Activated CD8-positive, alpha-beta memory T cell treated with anti-CD3 and anti-CD28 coated beads, Interleukin-2, amount 50 U/mL, for 24 hours (primary cell): ENCODE measurements at regions not wholly inside any gene's neighbourhood (a gene's known extent, or its start where the extent isn't known, plus 50 kb on each side); places are given as distances from the start of the nearest gene placed in this dataset.
"Not testable (repeated sequence)": the region's sequence is repeated elsewhere in the genome, so short reads cannot be mapped to it uniquely, and the experiment has no call there.

Experiments
- DNase-seq: peaks from one replicate; pipeline ENCODE4 v3.0.0-alpha.2; 2020; ENCODE audit errors: extremely low read depth

DNA sequence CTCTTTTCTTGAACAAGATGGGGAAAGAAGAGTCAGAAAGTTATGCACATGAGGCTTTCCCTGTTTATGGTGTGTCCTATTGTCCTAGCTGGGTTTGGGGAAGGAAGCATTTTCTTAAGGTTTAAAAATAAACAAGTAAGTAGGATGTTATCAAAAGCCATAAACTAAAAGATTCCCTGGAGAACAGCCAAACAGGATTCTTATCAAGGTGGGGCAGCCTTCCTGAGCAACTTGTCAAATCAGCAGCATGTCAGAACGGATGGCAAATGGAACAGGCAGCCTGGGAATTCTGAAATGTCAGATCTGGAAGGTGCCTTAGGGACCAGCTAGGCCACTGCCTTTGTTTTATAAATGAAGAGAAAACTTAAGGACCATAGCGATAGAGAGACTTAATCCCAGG, 152.2 kb upstream of the RGS6 start:
- DNase-seq, result no peak

- DNase-seq, result no peak
Measured at GRCh38 chr14:71780822-71781221, 151.4 kb upstream of the RGS6 start.

DNA sequence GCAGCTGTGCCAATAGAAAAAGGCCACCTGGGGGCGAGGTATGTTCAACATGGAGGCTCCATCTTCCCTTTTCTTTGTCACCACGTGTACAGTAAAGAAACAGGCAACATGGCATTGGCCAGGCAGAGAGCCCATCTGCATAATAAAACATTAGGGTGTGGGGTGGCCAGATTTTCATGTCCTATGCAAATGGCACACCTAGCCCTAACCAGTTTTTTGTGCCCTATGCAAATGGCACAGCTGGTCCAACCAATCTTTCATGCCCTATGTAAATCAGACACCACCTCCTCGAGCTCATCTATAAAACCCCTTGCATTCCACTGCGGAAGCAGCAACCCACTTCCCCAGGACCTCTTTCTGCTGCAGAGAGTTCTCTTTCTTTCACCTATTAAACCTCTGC, 149.1 kb upstream of the RGS6 start:
- DNase-seq, result no peak

GRCh38 chr14:71783786-71784185, 148.4 kb upstream of the RGS6 start:
- DNase-seq, result no peak

DNA sequence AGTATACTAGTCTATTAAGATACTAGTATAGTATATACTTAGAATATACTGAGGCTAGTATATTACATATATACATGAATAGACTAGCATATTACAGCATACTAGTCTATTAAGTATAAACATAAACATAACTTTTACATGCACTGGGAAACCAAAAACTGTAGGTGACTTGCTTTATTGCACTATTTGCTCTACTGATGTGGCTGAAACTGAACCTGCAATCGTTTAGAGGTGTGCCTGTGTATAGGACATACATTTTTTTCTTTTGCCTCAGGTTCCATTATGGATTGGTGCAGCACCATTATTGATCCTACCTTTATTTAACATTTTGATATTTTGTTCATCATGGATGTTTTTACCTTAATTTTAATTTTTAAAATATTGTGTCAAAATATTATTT, 143.2 kb upstream of the RGS6 start:
- DNase-seq, result no peak

- no peak for DNase-seq
Measured at GRCh38 chr14:71799841-71800240, 132.4 kb upstream of the RGS6 start.

GRCh38 chr14:71800878-71801277, 131.4 kb upstream of the RGS6 start:
- DNase-seq, result no peak

DNA sequence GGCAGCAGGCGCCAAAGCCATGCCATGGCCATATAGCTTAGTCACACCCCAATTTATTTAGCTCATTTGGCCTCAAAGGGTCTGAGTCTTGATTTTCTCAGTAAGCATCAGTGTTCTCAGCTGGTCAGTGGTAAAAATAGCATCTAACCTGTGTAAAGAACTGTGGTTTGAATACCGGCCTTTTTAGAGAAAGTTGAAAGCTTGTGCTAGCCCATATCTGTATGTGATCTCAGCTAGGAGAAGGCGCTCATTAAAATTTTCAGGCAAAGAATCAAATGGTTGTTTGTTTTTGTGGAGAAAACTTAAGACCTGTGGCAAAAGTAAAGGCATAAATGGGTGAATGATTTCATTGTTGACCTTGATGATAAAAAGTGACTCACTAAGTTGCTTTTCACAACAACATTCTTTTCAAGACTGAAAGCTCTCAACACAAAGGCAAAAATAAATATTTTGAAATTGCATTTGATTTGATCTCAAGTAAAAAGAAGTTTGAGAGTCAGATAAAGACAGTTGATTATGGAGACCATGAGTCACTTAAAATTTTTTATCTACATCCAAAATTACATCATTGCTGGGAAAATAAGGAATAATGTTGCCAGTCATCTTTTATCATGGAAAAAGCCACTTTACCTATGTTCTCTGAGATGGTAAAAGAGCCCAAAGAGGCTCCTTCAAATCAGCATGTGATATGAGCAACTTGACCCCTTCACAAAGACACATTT, 128.5 kb upstream of the RGS6 start:
- DNase-seq, result no peak

DNA sequence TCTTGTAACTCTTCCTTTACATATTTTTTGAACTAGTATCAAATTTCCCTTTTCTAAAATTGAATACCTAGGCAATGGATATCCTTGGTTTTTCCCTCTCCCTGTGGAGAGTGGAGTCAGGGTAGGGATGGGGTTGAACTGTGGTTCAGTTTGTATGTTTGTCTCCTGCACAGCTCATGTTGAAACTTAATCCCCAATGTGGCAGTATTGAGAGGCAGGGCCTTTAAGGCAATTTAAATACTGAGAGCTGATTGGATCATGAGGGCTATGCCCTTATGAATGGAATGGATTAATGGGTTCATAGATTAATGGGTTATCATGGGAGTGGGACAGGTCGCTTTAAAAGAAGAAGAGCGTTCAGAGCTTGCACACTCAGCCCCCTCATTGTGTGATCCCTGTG, 127.2 kb upstream of the RGS6 start:
- no peak for DNase-seq

GRCh38 chr14:71807049-71807448, 125.2 kb upstream of the RGS6 start:
- not testable (repeated sequence) for DNase-seq

DNA sequence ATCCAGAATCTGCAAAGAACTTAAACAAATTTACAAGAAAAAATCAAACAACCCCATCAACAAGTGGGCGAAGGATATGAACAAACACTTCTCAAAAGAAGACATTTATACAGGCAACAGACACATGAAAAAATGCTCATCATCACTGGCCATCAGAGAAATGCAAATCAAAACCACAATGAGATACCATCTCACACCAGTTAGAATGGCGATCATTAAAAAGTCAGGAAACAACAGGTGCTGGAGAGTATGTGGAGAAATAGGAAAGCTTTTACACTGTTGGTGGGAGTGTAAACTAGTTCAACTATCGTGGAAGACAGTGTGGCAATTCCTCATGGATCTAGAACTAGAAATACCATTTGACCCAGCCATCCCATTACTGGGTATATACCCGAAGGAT, 121.4 kb upstream of the RGS6 start:
- DNase-seq, result not testable (repeated sequence)

DNA sequence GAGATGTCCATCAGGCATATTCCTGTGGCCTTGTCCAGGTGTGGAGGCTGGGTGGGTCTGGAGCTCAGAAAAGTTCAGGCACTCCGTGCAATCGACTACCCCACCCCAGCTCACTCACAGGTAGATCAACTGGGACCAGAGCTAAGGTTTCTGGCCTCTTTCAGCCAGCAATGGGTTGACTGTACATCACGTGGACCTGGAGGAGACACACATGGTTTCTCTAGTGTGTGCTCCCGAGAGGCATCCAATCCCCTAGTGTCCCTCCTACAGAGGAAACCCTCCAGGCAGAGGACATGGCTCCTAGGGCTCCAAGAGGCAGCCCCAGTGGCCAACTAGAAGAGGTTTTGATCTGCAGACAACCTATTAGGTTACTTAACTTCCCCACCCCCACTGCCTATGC, 119.5 kb upstream of the RGS6 start:
- no peak for DNase-seq

DNA sequence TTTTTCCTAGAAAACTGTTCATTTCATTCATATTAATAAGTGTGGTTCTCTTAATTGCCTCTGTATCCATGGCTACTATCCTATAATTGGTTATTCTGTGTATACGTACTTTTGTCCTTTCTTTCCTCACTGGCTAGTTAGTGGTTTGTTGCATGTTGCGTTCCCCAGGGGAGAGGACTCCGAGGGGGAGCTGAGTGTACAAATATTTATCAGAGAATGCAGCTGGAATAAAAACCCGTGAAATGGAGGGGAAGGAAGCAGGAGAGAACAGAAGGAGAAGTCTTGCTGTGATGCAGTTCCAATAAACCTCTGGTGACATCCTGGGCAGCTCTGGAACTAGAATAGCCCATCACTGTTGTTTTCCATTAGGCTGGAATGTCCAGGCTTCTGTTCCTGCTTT, 117.1 kb upstream of the RGS6 start:
- DNase-seq, result no peak

DNA sequence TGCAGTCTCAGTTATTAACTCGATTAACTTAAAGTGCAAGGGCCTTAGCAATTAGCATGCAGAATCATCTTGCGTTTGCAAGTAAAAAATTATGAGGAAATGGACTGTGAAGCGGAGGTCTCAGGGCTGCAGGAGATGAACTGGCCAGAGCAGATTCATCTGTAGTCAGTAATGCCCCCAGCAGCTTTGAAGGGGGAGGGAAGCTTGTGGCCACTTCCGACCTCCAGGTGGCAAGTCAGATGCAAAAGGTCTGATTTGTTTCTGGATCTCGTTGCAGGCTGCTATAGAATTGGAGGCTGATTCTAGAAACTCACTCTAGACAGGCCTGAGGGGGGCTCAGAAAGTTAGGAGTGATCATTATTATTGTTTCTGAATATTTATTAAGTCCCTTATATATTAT, 107.4 kb upstream of the RGS6 start:
- no peak for DNase-seq

DNA sequence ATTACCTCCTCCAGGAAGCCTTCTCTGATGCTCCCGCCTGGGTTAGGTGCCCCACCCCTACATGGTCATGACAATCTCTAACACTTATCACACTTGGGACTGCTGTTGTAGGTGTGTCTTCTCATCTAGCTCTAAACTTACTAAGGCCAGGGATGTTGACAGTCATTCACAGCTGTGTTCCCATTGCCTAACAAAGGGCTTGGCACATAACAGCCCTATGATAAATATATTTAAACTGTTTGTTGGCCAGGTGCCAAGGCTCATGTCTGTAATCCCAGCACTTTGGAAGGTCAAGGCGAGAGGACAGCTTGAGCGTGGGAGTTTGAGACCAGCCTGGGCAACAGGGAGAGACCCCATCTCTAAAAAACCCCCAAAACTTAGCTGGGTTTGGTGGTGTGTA, 98.8 kb upstream of the RGS6 start:
- DNase-seq, result no peak

- no peak for DNase-seq
Measured at GRCh38 chr14:71834284-71835204, 97.7 kb upstream of the RGS6 start.

DNA sequence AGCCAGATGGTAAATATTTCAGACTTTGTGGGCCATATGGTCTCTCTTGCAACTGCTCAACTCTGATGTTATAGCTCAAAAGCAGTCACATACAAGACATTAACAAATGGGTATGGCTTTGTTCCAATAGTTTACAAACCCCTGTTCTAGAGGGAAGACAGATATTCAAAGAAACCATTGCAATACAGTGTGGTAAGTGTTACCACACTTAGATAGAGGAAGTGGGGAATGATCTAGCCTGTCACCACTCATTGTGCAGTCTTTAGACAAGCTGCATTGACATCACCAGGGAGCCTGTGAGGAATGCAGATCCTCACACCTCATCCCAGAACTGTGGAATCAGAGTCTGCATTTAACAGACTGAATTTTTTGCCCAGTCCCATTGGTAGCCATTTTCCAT, 80.0 kb upstream of the RGS6 start:
- DNase-seq, result no peak

- DNase-seq, result peak; percentile 23
Measured at GRCh38 chr14:71855399-71856036, 76.7 kb upstream of the RGS6 start.

GRCh38 chr14:71856199-71856919, 75.9 kb upstream of the RGS6 start:
- no peak for DNase-seq

DNA sequence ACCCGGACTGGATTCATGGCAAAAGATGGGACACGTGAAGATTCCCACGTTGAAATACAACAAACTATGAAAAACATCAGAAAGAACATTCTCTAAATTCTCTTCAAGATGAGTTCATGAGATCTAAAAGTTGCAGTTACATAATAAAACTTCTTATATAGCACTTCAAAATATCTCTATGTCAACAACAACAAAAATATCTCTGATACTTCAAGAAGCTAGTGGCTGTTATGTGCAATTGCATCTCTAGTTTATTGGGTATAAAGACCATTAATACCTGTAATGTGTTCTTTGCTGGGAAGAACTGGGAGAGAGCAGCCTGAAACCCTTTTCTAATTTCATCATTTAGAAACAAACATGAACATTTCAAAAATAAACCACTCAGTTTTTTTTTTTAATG, 69.2 kb upstream of the RGS6 start:
- no peak for DNase-seq

GRCh38 chr14:71863766-71864165, 68.5 kb upstream of the RGS6 start:
- DNase-seq, result no peak
